ENCODE measurements at regions not wholly inside any gene's neighbourhood (a gene's known extent, or its start where the extent isn't known, plus 50 kb on each side); places are given as distances from the start of the nearest gene placed in this dataset.
"Not testable (repeated sequence)": the region's sequence is repeated elsewhere in the genome, so short reads cannot be mapped to it uniquely, and the experiment has no call there.

GRCh38 chr4:132346016-132346415, 803.1 kb upstream of the PCDH10 start:
- CTCF ChIA-PET = no interaction called here
- no peaks in the 10 kb centered on the region for H3K4me1 Mint-ChIP-seq (ENCODE audit: low read depth)
- intact Hi-C loops (cut with micrococcal nuclease) = no loop called here
- H3K9me3 Mint-ChIP-seq = no peaks in the 10 kb centered on the region
- H3K4me3 Mint-ChIP-seq = no peak overlapping the region
- no peaks in the 10 kb centered on the region for H3K27me3 Mint-ChIP-seq (ENCODE audit: low read depth)
- no peak for DNase-seq
- H3K36me3 Mint-ChIP-seq (ENCODE audit: low read depth) = no peaks in the 10 kb centered on the region
- no peak overlapping the region for H3K27ac Mint-ChIP-seq

DNA sequence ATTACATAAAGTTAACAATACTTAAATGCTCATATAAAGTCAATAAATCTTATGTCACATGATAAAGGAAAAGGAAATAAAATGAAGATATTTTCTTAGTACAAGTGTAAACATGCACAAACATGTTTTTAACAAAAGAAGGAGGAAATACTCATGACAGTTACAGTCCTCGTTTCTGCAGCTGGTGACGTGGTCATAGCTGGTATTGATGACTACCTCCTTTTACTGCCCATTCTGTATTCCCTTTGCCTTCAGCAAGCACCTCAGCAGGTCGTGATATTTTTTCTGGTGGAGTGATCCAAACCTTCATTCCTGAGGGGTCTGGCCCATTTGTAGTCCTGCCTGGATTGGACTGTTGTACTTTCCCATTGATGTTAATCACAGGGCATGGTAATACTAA, 797.5 kb upstream of the PCDH10 start:
- H3K27ac Mint-ChIP-seq; H3K4me1 Mint-ChIP-seq (ENCODE audit: low read depth); H3K4me3 Mint-ChIP-seq; H3K36me3 Mint-ChIP-seq (ENCODE audit: low read depth); DNase-seq; H3K27me3 Mint-ChIP-seq (ENCODE audit: low read depth); H3K9me3 Mint-ChIP-seq; intact Hi-C loops (cut with micrococcal nuclease); CTCF ChIA-PET: not testable (repeated sequence)

- intact Hi-C loops (cut with micrococcal nuclease) = no loop called here
- Mint-ChIP-seq H3K27ac (no peak overlapping the region), H3K4me3 (no peak overlapping the region), H3K36me3 (ENCODE audit: low read depth) (no peaks in the 10 kb centered on the region), H3K9me3 (peaks cover 5% of the 10 kb centered on the region), H3K4me1 (ENCODE audit: low read depth) (no peaks in the 10 kb centered on the region), H3K27me3 (ENCODE audit: low read depth) (no peaks in the 10 kb centered on the region)
- CTCF ChIA-PET = no interaction called here
- DNase-seq = no peak
Observed at GRCh38 chr4:132382243-132382642, 766.9 kb upstream of the PCDH10 start.

DNA sequence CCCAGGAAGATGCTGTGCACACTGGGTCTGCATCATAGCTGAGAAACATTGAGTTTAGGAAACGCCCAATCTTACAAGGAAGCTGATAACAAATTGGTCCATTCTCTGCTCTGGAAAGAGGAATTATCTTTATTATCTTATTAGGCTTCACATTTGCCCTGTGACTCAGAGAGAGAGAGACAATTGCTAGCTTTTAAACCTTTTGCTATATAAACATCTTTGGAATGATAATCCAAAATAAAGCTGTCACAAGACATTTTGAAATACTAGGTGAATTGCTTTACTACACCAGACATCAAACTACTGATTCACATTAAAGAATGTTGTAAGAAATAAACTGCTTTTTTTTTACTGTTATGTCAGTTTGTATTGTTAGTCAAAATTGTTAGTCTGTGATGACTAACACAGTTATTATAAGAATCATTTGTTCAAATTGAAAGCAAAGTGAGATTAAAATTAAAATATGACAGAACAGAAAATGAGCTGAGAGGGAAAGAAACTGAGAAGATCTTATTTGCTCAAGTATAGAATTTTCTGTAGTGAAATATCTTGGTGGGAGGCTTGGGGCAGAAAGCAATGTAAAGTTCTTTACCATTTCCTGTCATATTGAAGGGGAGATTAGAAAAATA, 765.4 kb upstream of the PCDH10 start:
- intact Hi-C loops (cut with micrococcal nuclease) = no loop called here
- H3K27ac Mint-ChIP-seq = no peak overlapping the region

GRCh38 chr4:132384709-132385108, 764.4 kb upstream of the PCDH10 start:
- CTCF ChIA-PET = no interaction called here
- intact Hi-C loops (cut with micrococcal nuclease) = no loop called here
- Mint-ChIP-seq H3K4me3 (no peak overlapping the region), H3K9me3 (peaks cover 5% of the 10 kb centered on the region), H3K27ac (no peak overlapping the region), H3K36me3 (ENCODE audit: low read depth) (no peaks in the 10 kb centered on the region), H3K4me1 (ENCODE audit: low read depth) (no peaks in the 10 kb centered on the region), H3K27me3 (ENCODE audit: low read depth) (no peaks in the 10 kb centered on the region)
- DNase-seq = no peak

More for the DNA sequence above, 765.4 kb upstream of the PCDH10 start:
- Mint-ChIP-seq H3K27me3 (ENCODE audit: low read depth) (no peaks in the 10 kb centered on the region), H3K36me3 (ENCODE audit: low read depth) (no peaks in the 10 kb centered on the region), H3K4me3 (no peak overlapping the region), H3K9me3 (peaks cover 5% of the 10 kb centered on the region), H3K4me1 (ENCODE audit: low read depth) (no peaks in the 10 kb centered on the region)
- no peak for DNase-seq
- CTCF ChIA-PET = interaction anchor here (0.7 kb wide), 1 partner anchor 103 kb away, joined by 3 read pairs; no protein-coding TSS in a partner anchor

DNA sequence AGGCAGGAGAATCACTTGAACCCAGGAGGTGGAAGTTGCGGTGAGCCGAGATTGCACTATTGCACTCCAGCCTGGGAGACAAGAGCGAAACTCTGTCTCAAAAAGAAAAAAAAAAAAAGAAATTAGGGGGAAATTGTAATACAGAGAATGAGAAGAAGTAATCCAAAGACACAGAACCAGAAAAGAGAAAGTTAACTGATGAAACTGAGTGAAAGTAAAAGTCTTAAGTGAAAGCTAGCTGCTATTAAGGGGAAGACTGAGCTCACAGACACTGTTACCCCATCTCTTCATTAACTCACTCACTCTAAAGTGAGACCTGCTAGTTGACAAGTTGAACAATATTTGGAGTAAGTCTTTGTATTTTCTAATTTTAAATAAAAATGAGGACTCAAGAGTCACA, 763.0 kb upstream of the PCDH10 start:
- CTCF ChIA-PET = interaction anchor here (0.6 kb wide), 1 partner anchor 67 kb away, joined by 4 read pairs; no protein-coding TSS in a partner anchor
- intact Hi-C loops (cut with micrococcal nuclease) = no loop called here
- no peaks in the 10 kb centered on the region for H3K4me1 Mint-ChIP-seq (ENCODE audit: low read depth)
- no peaks in the 10 kb centered on the region for H3K9me3 Mint-ChIP-seq
- no peaks in the 10 kb centered on the region for H3K36me3 Mint-ChIP-seq (ENCODE audit: low read depth)
- H3K27me3 Mint-ChIP-seq (ENCODE audit: low read depth) = no peaks in the 10 kb centered on the region
- H3K27ac Mint-ChIP-seq = no peak overlapping the region
- H3K4me3 Mint-ChIP-seq = no peak overlapping the region
- no peak for DNase-seq

DNA sequence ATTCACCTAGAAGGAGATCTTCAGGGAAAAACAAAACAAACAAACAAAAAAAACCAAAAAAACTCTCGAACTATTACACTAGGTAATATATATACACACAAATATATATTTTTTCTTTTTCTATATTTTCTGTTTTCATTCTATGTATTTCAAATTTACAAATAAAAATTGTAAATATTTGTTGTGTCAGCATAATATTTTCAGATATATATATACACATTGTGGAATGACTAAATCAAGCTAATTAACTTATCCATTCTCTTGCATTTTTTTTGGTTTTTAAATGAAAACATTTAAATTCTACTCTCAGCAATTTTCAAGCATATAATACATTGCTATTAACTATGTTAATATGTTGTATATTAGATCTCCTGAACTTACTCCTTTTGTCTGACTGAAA, 762.0 kb upstream of the PCDH10 start:
- H3K36me3 Mint-ChIP-seq (ENCODE audit: low read depth) = no peaks in the 10 kb centered on the region
- no peaks in the 10 kb centered on the region for H3K27me3 Mint-ChIP-seq (ENCODE audit: low read depth)
- H3K9me3 Mint-ChIP-seq = no peaks in the 10 kb centered on the region
- H3K4me1 Mint-ChIP-seq (ENCODE audit: low read depth) = no peaks in the 10 kb centered on the region
- H3K27ac Mint-ChIP-seq = no peak overlapping the region
- CTCF ChIA-PET = no interaction called here
- DNase-seq = no peak
- H3K4me3 Mint-ChIP-seq = no peak overlapping the region
- intact Hi-C loops (cut with micrococcal nuclease) = no loop called here

- H3K9me3 Mint-ChIP-seq = peaks cover 3% of the 10 kb centered on the region
- no peaks in the 10 kb centered on the region for H3K36me3 Mint-ChIP-seq (ENCODE audit: low read depth)
- no peak overlapping the region for H3K4me3 Mint-ChIP-seq
- intact Hi-C loops (cut with micrococcal nuclease) = no loop called here
- no peak for DNase-seq
- H3K27ac Mint-ChIP-seq = no peak overlapping the region
- H3K4me1 Mint-ChIP-seq (ENCODE audit: low read depth) = no peaks in the 10 kb centered on the region
- CTCF ChIA-PET = no interaction called here
- no peaks in the 10 kb centered on the region for H3K27me3 Mint-ChIP-seq (ENCODE audit: low read depth)
Observed at GRCh38 chr4:132395561-132395960, 753.5 kb upstream of the PCDH10 start.

DNA sequence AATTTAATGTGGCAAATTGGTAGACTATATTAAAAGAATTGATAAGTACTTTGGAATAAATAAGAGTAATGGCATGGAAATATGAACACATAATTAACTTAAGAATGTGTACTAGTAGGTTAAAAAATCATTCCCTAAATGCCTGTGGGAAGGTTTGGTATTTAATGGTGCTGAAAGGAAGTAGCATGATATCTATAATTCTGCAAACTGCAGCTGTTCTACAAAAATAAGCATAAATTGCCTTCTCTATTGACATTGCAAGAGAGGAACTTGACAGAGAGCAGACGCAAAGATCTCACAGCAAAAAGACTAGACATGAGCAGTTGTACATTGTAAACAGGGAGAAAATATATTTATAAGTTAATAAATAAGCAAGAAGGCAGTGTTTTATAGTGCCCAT, 752.5 kb upstream of the PCDH10 start:
- no peaks in the 10 kb centered on the region for H3K36me3 Mint-ChIP-seq (ENCODE audit: low read depth)
- DNase-seq = no peak
- H3K27me3 Mint-ChIP-seq (ENCODE audit: low read depth) = no peaks in the 10 kb centered on the region
- H3K4me1 Mint-ChIP-seq (ENCODE audit: low read depth) = no peaks in the 10 kb centered on the region
- H3K27ac Mint-ChIP-seq = no peak overlapping the region
- peaks cover 7% of the 10 kb centered on the region for H3K9me3 Mint-ChIP-seq
- intact Hi-C loops (cut with micrococcal nuclease) = no loop called here
- CTCF ChIA-PET = no interaction called here
- no peak overlapping the region for H3K4me3 Mint-ChIP-seq

- Mint-ChIP-seq H3K27me3 (ENCODE audit: low read depth) (no peaks in the 10 kb centered on the region), H3K4me3 (no peak overlapping the region), H3K27ac (no peak overlapping the region), H3K4me1 (ENCODE audit: low read depth) (no peaks in the 10 kb centered on the region), H3K9me3 (peaks cover 19% of the 10 kb centered on the region), H3K36me3 (ENCODE audit: low read depth) (no peaks in the 10 kb centered on the region)
- intact Hi-C loops (cut with micrococcal nuclease) = no loop called here
- CTCF ChIA-PET = no interaction called here
- DNase-seq = no peak
Observed at GRCh38 chr4:132417220-132417619, 731.9 kb upstream of the PCDH10 start.

DNA sequence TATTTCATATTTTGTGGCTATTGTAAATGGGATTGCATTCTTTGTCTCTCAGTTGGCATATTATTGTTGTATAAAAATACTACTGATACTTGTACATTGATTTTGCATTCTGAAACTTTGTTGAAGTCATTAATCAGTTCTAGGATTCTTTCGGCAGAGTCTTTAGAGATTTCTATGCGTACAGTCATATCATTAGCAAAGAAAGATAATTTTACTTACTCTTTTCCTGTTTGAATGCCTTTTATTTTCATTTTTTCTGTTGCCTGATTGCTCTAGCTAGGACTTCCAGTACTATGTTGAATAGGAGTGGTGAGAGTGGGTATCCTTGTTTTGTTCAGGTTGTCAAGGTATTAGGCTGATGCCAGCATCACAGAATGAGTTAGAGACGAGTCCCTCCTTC, 722.0 kb upstream of the PCDH10 start:
- Mint-ChIP-seq H3K4me3 (no peak overlapping the region), H3K36me3 (ENCODE audit: low read depth) (no peaks in the 10 kb centered on the region), H3K27me3 (ENCODE audit: low read depth) (no peaks in the 10 kb centered on the region), H3K27ac (no peak overlapping the region), H3K9me3 (peaks cover 5% of the 10 kb centered on the region), H3K4me1 (ENCODE audit: low read depth) (no peaks in the 10 kb centered on the region)
- no peak for DNase-seq
- CTCF ChIA-PET = no interaction called here
- intact Hi-C loops (cut with micrococcal nuclease) = no loop called here

DNA sequence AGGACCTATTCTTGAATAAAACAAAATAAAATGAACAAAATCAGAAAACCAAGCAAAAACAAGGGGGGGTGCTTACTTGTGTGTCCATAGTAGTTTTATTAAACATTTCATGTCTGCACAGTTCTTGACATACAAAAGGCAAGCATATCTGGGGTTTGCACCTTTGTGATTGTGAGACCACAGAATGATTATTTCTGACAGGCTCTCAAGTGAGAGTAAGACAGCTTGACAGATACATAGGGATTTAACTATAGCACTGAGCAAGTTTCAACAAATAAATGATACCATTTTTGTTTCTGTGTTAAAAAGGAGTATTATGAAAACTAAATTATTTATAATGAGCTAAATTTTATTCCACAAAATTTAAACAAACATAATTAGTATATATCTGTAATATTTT, 712.0 kb upstream of the PCDH10 start:
- no peak for DNase-seq
- no peak overlapping the region for H3K4me3 Mint-ChIP-seq
- intact Hi-C loops (cut with micrococcal nuclease) = no loop called here
- no peak overlapping the region for H3K27ac Mint-ChIP-seq
- H3K9me3 Mint-ChIP-seq = peaks cover 5% of the 10 kb centered on the region
- CTCF ChIA-PET = no interaction called here
- H3K27me3 Mint-ChIP-seq (ENCODE audit: low read depth) = no peaks in the 10 kb centered on the region
- no peaks in the 10 kb centered on the region for H3K36me3 Mint-ChIP-seq (ENCODE audit: low read depth)
- H3K4me1 Mint-ChIP-seq (ENCODE audit: low read depth) = no peaks in the 10 kb centered on the region

DNA sequence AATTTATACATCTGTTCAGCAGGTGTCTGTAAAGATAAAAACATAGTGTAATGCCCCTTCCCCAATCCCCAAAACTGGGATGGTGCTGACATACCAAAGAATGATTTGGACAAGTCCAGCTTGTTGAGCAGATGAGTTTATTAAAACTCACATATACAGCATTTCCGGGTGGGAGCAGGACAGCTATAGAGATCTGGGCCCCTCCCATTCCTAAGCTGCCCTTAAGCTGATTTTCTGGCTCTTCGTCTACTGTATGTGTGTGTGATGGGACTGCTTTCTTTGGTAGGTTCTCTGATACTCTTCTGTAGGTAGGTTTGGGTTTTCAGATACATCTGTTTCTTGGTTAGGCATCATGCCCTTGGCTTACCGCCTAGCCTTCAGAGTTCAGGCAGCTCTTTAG, 703.7 kb upstream of the PCDH10 start:
- H3K9me3 Mint-ChIP-seq = peaks cover 11% of the 10 kb centered on the region
- H3K27me3 Mint-ChIP-seq (ENCODE audit: low read depth) = no peaks in the 10 kb centered on the region
- no peaks in the 10 kb centered on the region for H3K36me3 Mint-ChIP-seq (ENCODE audit: low read depth)
- H3K27ac Mint-ChIP-seq = no peak overlapping the region
- H3K4me3 Mint-ChIP-seq = no peak overlapping the region
- no peaks in the 10 kb centered on the region for H3K4me1 Mint-ChIP-seq (ENCODE audit: low read depth)
- CTCF ChIA-PET = interaction anchor here (0.5 kb wide), 1 partner anchor 28 kb away, joined by 3 read pairs; no protein-coding TSS in a partner anchor
- DNase-seq = no peak
- intact Hi-C loops (cut with micrococcal nuclease) = no loop called here

Measured in activated naive CD4-positive, alpha-beta T cell treated with anti-CD3 and anti-CD28 coated beads for 36 hours (primary cell).